Kidney capillary endothelial cell (primary cell): ENCODE measurements at regions not wholly inside any gene's neighbourhood (a gene's known extent, or its start where the extent isn't known, plus 50 kb on each side); places are given as distances from the start of the nearest gene placed in this dataset.
"Not testable (repeated sequence)": the region's sequence is repeated elsewhere in the genome, so short reads cannot be mapped to it uniquely, and the experiment has no call there.

Experiments
- DNase-seq: peaks from one replicate; pipeline ENCODE4 v3.0.0-alpha.2; 2018; ENCODE audit warnings: low spot score

- no peak for DNase-seq
These were observed 348.9 kb upstream of the SLC39A10 start for GRCh38 chr2:195308163-195308562.

- no peak for DNase-seq
These were observed 349.3 kb upstream of the SLC39A10 start for GRCh38 chr2:195307751-195308150.

- no peak for DNase-seq
These were observed 352.7 kb upstream of the SLC39A10 start for GRCh38 chr2:195304310-195304709.

- no peak for DNase-seq
These were observed 356.4 kb upstream of the SLC39A10 start for GRCh38 chr2:195300631-195301030.

- DNase-seq: no peak
These were observed 357.4 kb upstream of the SLC39A10 start for GRCh38 chr2:195299600-195299999.

- no peak for DNase-seq
These were observed 360.5 kb upstream of the SLC39A10 start for GRCh38 chr2:195296490-195296889.

- DNase-seq: no peak
These were observed 367.9 kb upstream of the SLC39A10 start for GRCh38 chr2:195289081-195289480.

- no peak for DNase-seq
These were observed 377.1 kb upstream of the SLC39A10 start for GRCh38 chr2:195279840-195280427.

GRCh38 chr2:195270466-195271039 lies 386.5 kb upstream of the SLC39A10 start:
- no peak for DNase-seq

GRCh38 chr2:195269220-195269619 lies 387.8 kb upstream of the SLC39A10 start:
- no peak for DNase-seq

- no peak for DNase-seq
These were observed 399.0 kb upstream of the SLC39A10 start for GRCh38 chr2:195257979-195258378.

- DNase-seq: no peak
These were observed 405.0 kb upstream of the SLC39A10 start for GRCh38 chr2:195252018-195252417.

GRCh38 chr2:195251214-195251613 lies 405.8 kb upstream of the SLC39A10 start:
- DNase-seq: peak; percentile 65

- no peak for DNase-seq
These were observed 418.2 kb upstream of the SLC39A10 start for GRCh38 chr2:195238826-195239225.

- DNase-seq: no peak
These were observed 418.6 kb upstream of the SLC39A10 start for GRCh38 chr2:195238379-195238778.

GRCh38 chr2:195228547-195228946 lies 428.5 kb upstream of the SLC39A10 start:
- not testable (repeated sequence) for DNase-seq

GRCh38 chr2:195214072-195214471 lies 443.0 kb upstream of the SLC39A10 start:
- no peak for DNase-seq

GRCh38 chr2:195212586-195212985 lies 444.4 kb upstream of the SLC39A10 start:
- no peak for DNase-seq

GRCh38 chr2:195202163-195202845 lies 454.7 kb upstream of the SLC39A10 start:
- DNase-seq: peak; percentile 4

- no peak for DNase-seq
These were observed 457.2 kb upstream of the SLC39A10 start for GRCh38 chr2:195199864-195200263.

- no peak for DNase-seq
These were observed 475.8 kb upstream of the SLC39A10 start for GRCh38 chr2:195181059-195181705.

- no peak for DNase-seq
These were observed 488.7 kb upstream of the SLC39A10 start for GRCh38 chr2:195168369-195168768.

GRCh38 chr2:195164930-195165329 lies 492.1 kb upstream of the SLC39A10 start:
- no peak for DNase-seq
